GM12878 (cell line): ENCODE measurements at regions not wholly inside any gene's neighbourhood (a gene's known extent, or its start where the extent isn't known, plus 50 kb on each side); places are given as distances from the start of the nearest gene placed in this dataset.
A peak's percentile ranks its signal among the peaks of the same experiment; 100 is the strongest.

ENCODE experiments used
- ATAC-seq: fragments of 200-7000 bp; cut with Tn5 transposase; 3 replicates; pipeline ENCODE4 v1.9.1; 2020; ENCODE audit warnings: mild to moderate bottlenecking, moderate library complexity
- BruUV-seq: library from RNA; stranded (reverse); fragments of 400-500 nt; replicated peaks from 2 replicates; lab custom pipeline; 2021; lab: Mats Ljungman, UMichigan
- CTCF ChIA-PET: fragments of 300-600 bp; sonication (Branson Sonifier 250); formaldehyde crosslinking; extraction: SDS; loops from one replicate; lab custom pipeline; 2021; ENCODE audit warnings: inconsistent platforms; lab: Yijun Ruan, JAX
- POLR2A ChIA-PET: fragments of 350-600 bp; formaldehyde crosslinking; extraction: SDS; loops from one replicate; lab custom pipeline; 2021; ENCODE audit warnings: inconsistent platforms; lab: Charles Lee
- RAD21 ChIA-PET: fragments of 300-600 bp; sonication (Branson Sonifier 250); formaldehyde crosslinking; loops from one replicate; lab custom pipeline; 2023; ENCODE audit warnings: antibody characterized with exemption; ENCODE audit not compliant: unreplicated experiment; lab: Charles Lee
- SMC1A ChIA-PET: fragments of 300-600 bp; sonication (Branson Sonifier 250); formaldehyde crosslinking; loops from one replicate; lab custom pipeline; 2023; ENCODE audit not compliant: unreplicated experiment, uncharacterized antibody; lab: Charles Lee
- DNase-seq: peaks from one replicate; pipeline ENCODE4 v3.0.0-alpha.2; 2011; ENCODE audit warnings: low read depth, low spot score
- FAIRE-seq: peaks from 3 replicates; lab custom pipeline; 2011; peaks lifted over from hg19 to GRCh38; lab: Jason Lieb, UNC
- H2AFZ ChIP-seq: 2 replicates; pipeline ENCODE4 v1.6.0; 2011; ENCODE audit warnings: low read depth, low read length, control low read depth; ENCODE audit not compliant: control insufficient read depth
- H3K27ac ChIP-seq: 2 replicates; pipeline ENCODE4 v1.5.1; 2011; ENCODE audit warnings: control low read depth; ENCODE audit not compliant: control insufficient read depth, insufficient read depth
- H3K27me3 ChIP-seq, 2 experiments: replicated peaks in 1 of 2; 2 replicates each; pipeline versions ENCODE4 v1.6.0 to v1.6.1; 2011; ENCODE audit warnings: low read length in 1 of 2; ENCODE audit not compliant: control insufficient read depth in 2 of 2, insufficient read depth in 2 of 2
- H3K36me3 ChIP-seq, 2 experiments: 2 replicates each; pipeline ENCODE4 v1.5.1; 2011; ENCODE audit warnings: low read length in 1 of 2; ENCODE audit not compliant: control insufficient read depth in 2 of 2, insufficient read depth in 2 of 2
- H3K4me1 ChIP-seq: 2 replicates; pipeline ENCODE4 v1.6.1; 2011; ENCODE audit warnings: mild to moderate bottlenecking, low read length, moderate library complexity, mixed read lengths; ENCODE audit not compliant: control insufficient read depth, insufficient read depth
- H3K4me2 ChIP-seq: 2 replicates; pipeline ENCODE4 v1.6.0; 2011; ENCODE audit warnings: control low read depth; ENCODE audit not compliant: control insufficient read depth, insufficient read depth
- H3K4me3 ChIP-seq: fragments of 200-600 bp; sonication (generic); 2 replicates; pipeline ENCODE4 v1.5.1; 2016
- H3K79me2 ChIP-seq: 2 replicates; pipeline ENCODE4 v1.6.0; 2011; ENCODE audit warnings: low read length; ENCODE audit not compliant: control insufficient read depth, insufficient read depth
- H3K9ac ChIP-seq: 2 replicates; pipeline ENCODE4 v1.8.0; 2011; ENCODE audit warnings: low read length, control low read depth, mixed read lengths; ENCODE audit not compliant: control insufficient read depth, insufficient read depth
- H3K9me3 ChIP-seq: replicated peaks from 3 replicates; pipeline ENCODE4 v1.5.1; 2011; ENCODE audit warnings: mild to moderate bottlenecking, low read length; ENCODE audit not compliant: control insufficient read depth, insufficient read depth
- H4K20me1 ChIP-seq: 2 replicates; pipeline ENCODE4 v1.6.0; 2011; ENCODE audit not compliant: control insufficient read depth, insufficient read depth
- ATF2 ChIP-seq: IDR thresholded peaks from 2 replicates; pipeline ENCODE4 v1.6.1; 2012; ENCODE audit warnings: low read length, inconsistent platforms
- BACH1 ChIP-seq: fragments of 450-650 bp; IDR thresholded peaks from 2 replicates; pipeline ENCODE4 v1.6.1; 2017; ENCODE audit warnings: mild to moderate bottlenecking, borderline replicate concordance
- CEBPB ChIP-seq, 2 experiments: fragments of 150-350 bp in 1 of 2; IDR thresholded peaks; 2 replicates each; pipeline ENCODE4 v1.6.1; 2012 to 2014; ENCODE audit warnings: low read depth in 2 of 2, low read length in 2 of 2, borderline replicate concordance in 1 of 2, inconsistent platforms in 1 of 2
- CHD2 ChIP-seq: IDR thresholded peaks from 2 replicates; pipeline ENCODE4 v1.6.1; 2011; ENCODE audit warnings: low read depth, low read length, improper control_type of control experiment, borderline replicate concordance
- CUX1 ChIP-seq: IDR thresholded peaks from 2 replicates; pipeline ENCODE4 v1.6.1; 2012; ENCODE audit warnings: improper control_type of control experiment, low read depth, low read length; ENCODE audit not compliant: insufficient replicate concordance
- ETV6 ChIP-seq, 2 experiments: fragments of 450-650 bp in 1 of 2; IDR thresholded peaks in 1 of 2; conservative IDR thresholded peaks in 1 of 2; 2 replicates each; pipeline ENCODE4 v1.6.1; 2014; ENCODE audit warnings: antibody characterized with exemption in 1 of 2, borderline replicate concordance in 1 of 2, low read depth in 1 of 2, mild to moderate bottlenecking in 1 of 2, moderate library complexity in 1 of 2
- RELB ChIP-seq: fragments of 450-650 bp; IDR thresholded peaks from 2 replicates; pipeline ENCODE4 v1.6.1; 2017; ENCODE audit warnings: low read depth, mild to moderate bottlenecking, moderate library complexity
- SPI1 ChIP-seq: IDR thresholded peaks from 2 replicates; pipeline ENCODE4 v1.6.1; 2011; ENCODE audit warnings: low read depth, mild to moderate bottlenecking, low read length, moderate library complexity, borderline replicate concordance; ENCODE audit not compliant: insufficient read depth
- TCF3 ChIP-seq: IDR thresholded peaks from 2 replicates; pipeline ENCODE4 v1.6.1; 2012; ENCODE audit warnings: low read depth, mild to moderate bottlenecking, low read length, borderline replicate concordance; ENCODE audit not compliant: insufficient read depth
- USF1 ChIP-seq: IDR thresholded peaks from 2 replicates; pipeline ENCODE4 v1.6.1; 2011; ENCODE audit warnings: borderline replicate concordance, low read depth, mild to moderate bottlenecking, moderate library complexity, mixed read lengths, low read length; ENCODE audit not compliant: insufficient read depth; ENCODE audit errors: extremely low read length
- YBX1 ChIP-seq: fragments of 450-650 bp; IDR thresholded peaks from 2 replicates; pipeline ENCODE4 v1.6.1; 2016; ENCODE audit warnings: antibody characterized with exemption
- ZZZ3 ChIP-seq: IDR thresholded peaks from 2 replicates; pipeline ENCODE4 v1.6.1; 2011; ENCODE audit warnings: low read depth; ENCODE audit not compliant: control insufficient read depth, insufficient read length
- in situ Hi-C: fragments of 300-500 bp; cut with MboI; formaldehyde crosslinking; loops from 9 replicates; pipeline ENCODE4 v1.14.3; 2018; ENCODE audit warnings: mixed read lengths
- intact Hi-C: fragments of 100-400 bp; cut with micrococcal nuclease; formaldehyde crosslinking; loops from one replicate; pipeline ENCODE4 v1.14.2; 2022; ENCODE audit not compliant: unreplicated experiment

GRCh38 chr6:163842467-163842866 is 427.9 kb downstream of the QKI start:
- TF ChIP-seq BACH1 (no peak), ETV6 (conservative IDR thresholded peaks at IDR 0.05 in 1 of 2, IDR thresholded peaks at IDR 0.05 in 1 of 2; ENCODE audit: borderline replicate concordance in 1 of 2, low read depth in 1 of 2) (no peak), RELB (no peak), CEBPB (IDR thresholded peaks at IDR 0.05; ENCODE audit: borderline replicate concordance in 1 of 2, low read depth in 2 of 2, low read length in 2 of 2) (no peak), ZZZ3 (no peak), SPI1 (peak; percentile 56; the same call in 1 of the 2 replicates), ATF2 (no peak), YBX1 (no peak), CUX1 (no peak), CHD2 (no peak), TCF3 (peak; percentile 73; the same call in 1 of the 2 replicates), USF1 (no peak)
- TF ChIP-seq, all 136 proteins: peak for 2
- H3K9me3 ChIP-seq, result peaks cover 5% of the 10 kb centered on the region; the same call in 1 of the 3 replicates
- DNase-seq, result peak; percentile 45
- POLR2A ChIA-PET, result no interaction called here
- H4K20me1 ChIP-seq, result no peaks in the 10 kb centered on the region
- in situ Hi-C loops, result no loop called here
- RAD21 ChIA-PET, result no interaction called here
- H3K4me2 ChIP-seq, result no peak overlapping the region
- no TSS peak for BruUV-seq
- peaks cover 6% of the 10 kb centered on the region for H3K4me1 ChIP-seq
- no peak overlapping the region for H3K4me3 ChIP-seq
- H3K27me3 ChIP-seq, result no peaks in the 10 kb centered on the region
- no peak overlapping the region for H2AFZ ChIP-seq
- FAIRE-seq, result peak; percentile 54
- no peak overlapping the region for H3K27ac ChIP-seq
- no peaks in the 10 kb centered on the region for H3K79me2 ChIP-seq
- peak; percentile 58; the same call in 2 of the 3 replicates for ATAC-seq
- CTCF ChIA-PET, result no interaction called here
- SMC1A ChIA-PET, result interaction anchor here (0.5 kb wide), 1 partner anchor 67 kb away, joined by 3 read pairs; no protein-coding TSS in a partner anchor
- no peak overlapping the region for H3K9ac ChIP-seq
- no peaks in the 10 kb centered on the region for H3K36me3 ChIP-seq
- intact Hi-C loops, result no loop called here
